Lower lobe of right lung (tissue), 2 donors: ENCODE measurements at regions not wholly inside any gene's neighbourhood (a gene's known extent, or its start where the extent isn't known, plus 50 kb on each side); places are given as distances from the start of the nearest gene placed in this dataset.

ENCODE experiments used
- ATAC-seq, 2 donors: fragments of 200-7000 bp; cut with Tn5 transposase; one replicate each; pipeline ENCODE4 v1.9.1; 2020 to 2022; ENCODE audit warnings: mild to moderate bottlenecking in 2 of 2, moderate library complexity in 2 of 2
- DNase-seq: peaks from one replicate; pipeline ENCODE4 v3.0.0-alpha.2; 2020
- H3K27ac ChIP-seq: fragments of 200-600 bp; one replicate; pipeline ENCODE4 v1.8.0; 2022
- H3K27me3 ChIP-seq: fragments of 200-600 bp; one replicate; pipeline ENCODE4 v1.8.0; 2022; ENCODE audit warnings: low read depth
- H3K36me3 ChIP-seq: fragments of 200-600 bp; one replicate; pipeline ENCODE4 v1.8.0; 2022; ENCODE audit warnings: mild to moderate bottlenecking
- H3K4me1 ChIP-seq: fragments of 200-600 bp; one replicate; pipeline ENCODE4 v1.8.0; 2022
- H3K4me3 ChIP-seq: fragments of 200-600 bp; one replicate; pipeline ENCODE4 v1.8.0; 2022; ENCODE audit warnings: mild to moderate bottlenecking
- H3K9me3 ChIP-seq: fragments of 200-600 bp; one replicate; pipeline ENCODE4 v1.8.0; 2022
- intact Hi-C: fragments of 100-400 bp; cut with DNase I; formaldehyde crosslinking; loops from one replicate; pipeline ENCODE4 v1.11.0; 2022
- TF ChIP-seq, protein P1 (sequence below): fragments of 200-600 bp; IDR thresholded peaks from one replicate; pipeline ENCODE4 v1.8.0; 2022; ENCODE audit warnings: antibody characterized with exemption, mild to moderate bottlenecking
- donor health status: DM: no; HTN: yes; CAD: no; lungs with severe emphysema.

DNA sequence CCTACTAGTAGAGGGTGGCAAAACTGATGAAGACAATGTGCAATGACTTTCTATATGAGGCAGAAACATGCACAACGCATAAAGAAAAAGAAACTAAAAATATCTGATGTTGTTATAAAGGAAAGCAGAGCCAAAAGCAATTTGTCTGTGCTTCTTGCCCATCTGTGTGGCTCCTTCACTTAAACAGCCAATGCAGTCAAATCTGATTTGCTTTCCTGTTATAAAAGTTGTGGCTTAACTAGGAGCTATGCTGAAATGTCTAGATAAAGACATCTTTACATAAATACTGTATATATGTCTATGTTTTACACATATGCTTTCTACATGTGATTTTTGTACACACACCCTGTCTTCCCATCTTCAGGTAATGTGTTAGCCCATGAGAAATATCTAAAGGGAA lies 508.2 kb downstream of the CETN3 start:
- intact Hi-C loops: no loop called here
- H3K27me3 ChIP-seq: no peaks in the 10 kb centered on the region

DNA sequence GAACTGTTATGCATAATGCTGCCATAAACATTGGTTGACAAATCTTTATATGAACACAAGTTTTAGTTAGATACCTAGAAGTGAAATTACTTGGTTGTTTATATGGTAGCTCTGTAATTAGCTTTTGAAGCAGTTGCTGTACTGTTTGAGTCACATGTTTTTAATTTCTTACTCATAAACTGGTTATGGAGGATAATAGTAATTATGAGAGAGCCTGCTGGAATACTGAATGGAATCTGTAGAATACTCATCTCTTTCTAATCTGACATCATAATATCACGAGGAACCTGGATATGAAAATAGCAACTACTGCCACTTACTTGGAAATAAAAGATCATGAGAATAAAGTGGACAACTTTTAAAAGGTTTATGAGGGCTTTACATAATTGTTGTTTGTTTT lies 509.2 kb downstream of the CETN3 start:
- DNase-seq (no peak), ATAC-seq (no peak)
- no peaks in the 10 kb centered on the region for H3K27me3 ChIP-seq
- H3K27ac ChIP-seq: no peak overlapping the region
- no peaks in the 10 kb centered on the region for H3K9me3 ChIP-seq
- no peak overlapping the region for H3K4me3 ChIP-seq
- no peaks in the 10 kb centered on the region for H3K36me3 ChIP-seq
- intact Hi-C loops: no loop called here
- no peaks in the 10 kb centered on the region for H3K4me1 ChIP-seq
- TF ChIP-seq, protein P1, sequence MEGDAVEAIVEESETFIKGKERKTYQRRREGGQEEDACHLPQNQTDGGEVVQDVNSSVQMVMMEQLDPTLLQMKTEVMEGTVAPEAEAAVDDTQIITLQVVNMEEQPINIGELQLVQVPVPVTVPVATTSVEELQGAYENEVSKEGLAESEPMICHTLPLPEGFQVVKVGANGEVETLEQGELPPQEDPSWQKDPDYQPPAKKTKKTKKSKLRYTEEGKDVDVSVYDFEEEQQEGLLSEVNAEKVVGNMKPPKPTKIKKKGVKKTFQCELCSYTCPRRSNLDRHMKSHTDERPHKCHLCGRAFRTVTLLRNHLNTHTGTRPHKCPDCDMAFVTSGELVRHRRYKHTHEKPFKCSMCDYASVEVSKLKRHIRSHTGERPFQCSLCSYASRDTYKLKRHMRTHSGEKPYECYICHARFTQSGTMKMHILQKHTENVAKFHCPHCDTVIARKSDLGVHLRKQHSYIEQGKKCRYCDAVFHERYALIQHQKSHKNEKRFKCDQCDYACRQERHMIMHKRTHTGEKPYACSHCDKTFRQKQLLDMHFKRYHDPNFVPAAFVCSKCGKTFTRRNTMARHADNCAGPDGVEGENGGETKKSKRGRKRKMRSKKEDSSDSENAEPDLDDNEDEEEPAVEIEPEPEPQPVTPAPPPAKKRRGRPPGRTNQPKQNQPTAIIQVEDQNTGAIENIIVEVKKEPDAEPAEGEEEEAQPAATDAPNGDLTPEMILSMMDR: no peak

More for the DNA sequence above, 508.2 kb downstream of the CETN3 start:
- Histone ChIP-seq H3K36me3 (no peaks in the 10 kb centered on the region), H3K9me3 (no peaks in the 10 kb centered on the region), H3K4me3 (no peak overlapping the region), H3K27ac (no peak overlapping the region), H3K4me1 (no peaks in the 10 kb centered on the region)
- no peak for ATAC-seq
- DNase-seq: no peak
- TF ChIP-seq, protein P1: no peak

DNA sequence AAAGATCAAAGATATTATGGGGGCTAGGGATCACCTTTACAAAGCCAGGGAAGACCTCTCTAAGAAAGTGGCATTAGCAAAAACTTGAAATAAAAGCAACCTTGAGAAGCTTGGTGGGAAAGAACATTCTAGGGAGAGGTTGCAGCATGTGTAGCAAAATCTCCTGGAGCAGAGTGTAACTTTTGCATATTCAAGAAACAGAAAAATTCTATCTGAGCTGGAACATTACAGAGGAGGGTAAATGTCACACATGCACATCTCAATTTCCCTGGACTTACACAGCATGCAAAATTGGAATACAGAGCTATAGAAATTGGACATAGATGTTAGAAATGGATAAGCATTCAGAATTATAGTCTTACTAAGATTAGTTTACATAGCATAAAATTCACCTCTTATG lies 510.0 kb downstream of the CETN3 start:
- Histone ChIP-seq H3K36me3 (no peaks in the 10 kb centered on the region), H3K4me3 (no peak overlapping the region), H3K27ac (no peak overlapping the region), H3K27me3 (no peaks in the 10 kb centered on the region), H3K4me1 (no peaks in the 10 kb centered on the region), H3K9me3 (peaks cover 4% of the 10 kb centered on the region)
- intact Hi-C loops: no loop called here
- no peak for ATAC-seq
- DNase-seq: no peak
- TF ChIP-seq, protein P1: no peak

DNA sequence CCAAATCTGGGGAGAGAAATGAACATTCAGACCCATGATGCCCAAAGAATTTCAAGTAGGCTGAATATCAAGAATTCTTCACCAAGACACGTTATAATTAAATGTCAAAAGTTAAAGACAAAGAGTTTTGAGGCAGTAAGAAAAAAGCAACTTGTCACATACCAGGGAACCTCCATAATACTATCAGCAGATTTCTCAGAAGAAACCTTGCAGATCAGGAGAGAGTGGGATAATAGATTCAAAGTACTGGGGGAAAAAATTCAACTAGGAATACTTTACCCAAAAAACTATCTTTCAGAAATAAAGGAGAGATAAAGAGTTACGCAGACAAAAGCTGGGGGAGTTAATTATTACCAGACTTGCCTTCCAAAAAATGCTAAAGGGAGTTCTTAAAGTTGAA lies 516.0 kb downstream of the CETN3 start:
- TF ChIP-seq, protein P1: no peak
- Histone ChIP-seq H3K4me3 (no peak overlapping the region), H3K27me3 (no peaks in the 10 kb centered on the region), H3K9me3 (peaks cover 23% of the 10 kb centered on the region), H3K4me1 (no peaks in the 10 kb centered on the region), H3K36me3 (no peaks in the 10 kb centered on the region), H3K27ac (no peak overlapping the region)
- ATAC-seq: no peak
- intact Hi-C loops: no loop called here
- DNase-seq: no peak

DNA sequence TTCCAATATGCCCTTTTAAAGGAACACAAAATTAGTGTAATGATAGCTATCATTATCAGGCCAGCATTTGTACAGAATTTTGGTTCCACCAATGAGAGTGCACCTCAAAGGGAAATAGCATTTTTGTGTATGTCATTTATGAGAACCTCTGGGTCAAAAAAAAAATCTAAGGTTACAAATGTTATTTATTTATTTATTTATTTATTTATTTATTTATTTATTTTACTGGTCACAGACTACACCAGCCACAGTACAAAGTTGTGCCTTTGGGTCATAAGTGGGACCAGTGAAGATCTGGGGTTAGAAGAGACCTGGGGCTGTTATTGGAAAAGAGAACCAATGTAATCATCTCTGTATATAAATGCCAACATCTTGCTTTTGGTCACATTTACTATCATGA lies 523.9 kb downstream of the CETN3 start:
- Histone ChIP-seq H3K27ac (no peak overlapping the region), H3K4me1 (no peaks in the 10 kb centered on the region), H3K9me3 (no peaks in the 10 kb centered on the region), H3K4me3 (no peak overlapping the region), H3K36me3 (no peaks in the 10 kb centered on the region), H3K27me3 (no peaks in the 10 kb centered on the region)
- TF ChIP-seq, protein P1: no peak
- DNase-seq (no peak), ATAC-seq (no peak)
- intact Hi-C loops: no loop called here

DNA sequence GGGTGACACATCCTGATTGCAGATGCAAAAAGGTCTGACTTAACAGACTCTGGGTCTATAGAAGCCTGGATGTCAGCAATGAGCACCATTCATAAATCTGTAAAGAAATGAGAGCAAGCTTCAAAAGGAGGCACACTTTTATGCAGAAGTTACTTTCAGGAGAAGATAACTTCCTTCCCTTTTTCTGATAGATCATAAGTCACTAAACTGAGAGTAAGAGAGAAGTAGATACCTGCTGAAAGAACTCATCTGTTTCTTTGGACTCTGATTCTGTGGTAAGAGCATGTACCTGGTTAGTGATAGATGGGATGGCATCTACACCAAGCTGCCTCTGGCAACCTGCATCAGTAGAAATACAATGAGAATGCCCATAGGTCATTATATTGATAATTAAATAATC lies 525.6 kb downstream of the CETN3 start:
- intact Hi-C loops: no loop called here
- DNase-seq (no peak), ATAC-seq (no peak)
- H3K4me1 ChIP-seq: no peaks in the 10 kb centered on the region
- H3K27me3 ChIP-seq: no peaks in the 10 kb centered on the region
- no peaks in the 10 kb centered on the region for H3K9me3 ChIP-seq
- TF ChIP-seq, protein P1: no peak
- no peak overlapping the region for H3K4me3 ChIP-seq
- no peak overlapping the region for H3K27ac ChIP-seq
- no peaks in the 10 kb centered on the region for H3K36me3 ChIP-seq
